ENCODE measurements at regions not wholly inside any gene's neighbourhood (a gene's known extent, or its start where the extent isn't known, plus 50 kb on each side); places are given as distances from the start of the nearest gene placed in this dataset.

GRCh38 chr11:96885912-96886311, 496.1 kb downstream of the JRKL start:
- no peak overlapping the region for H3K4me3 Mint-ChIP-seq (ENCODE audit: unreplicated experiment)
- H3K27ac Mint-ChIP-seq (ENCODE audit: unreplicated experiment), result no peak overlapping the region
- no peaks in the 10 kb centered on the region for H3K27me3 Mint-ChIP-seq (ENCODE audit: unreplicated experiment)
- no peak for TF ChIP-seq CTCF (IDR thresholded peaks at IDR 0.05; ENCODE audit: unreplicated experiment)
- no peaks in the 10 kb centered on the region for H3K4me1 Mint-ChIP-seq (ENCODE audit: unreplicated experiment)
- no peaks in the 10 kb centered on the region for H3K9me3 Mint-ChIP-seq (ENCODE audit: unreplicated experiment)
- DNase-seq (ENCODE audit: low spot score), result no peak
- H3K36me3 Mint-ChIP-seq (ENCODE audit: low read depth, unreplicated experiment), result no peaks in the 10 kb centered on the region

- H3K27me3 Mint-ChIP-seq (ENCODE audit: unreplicated experiment), result peaks cover 1% of the 10 kb centered on the region
Observed at GRCh38 chr11:96893988-96894387, 504.2 kb downstream of the JRKL start.

GRCh38 chr11:96894587-96894986, 504.8 kb downstream of the JRKL start:
- no peak for TF ChIP-seq CTCF (IDR thresholded peaks at IDR 0.05; ENCODE audit: unreplicated experiment)
- no peak overlapping the region for H3K27ac Mint-ChIP-seq (ENCODE audit: unreplicated experiment)
- peaks cover 7% of the 10 kb centered on the region for H3K4me1 Mint-ChIP-seq (ENCODE audit: unreplicated experiment)
- no peak overlapping the region for H3K4me3 Mint-ChIP-seq (ENCODE audit: unreplicated experiment)
- H3K9me3 Mint-ChIP-seq (ENCODE audit: unreplicated experiment), result no peaks in the 10 kb centered on the region
- peaks cover 1% of the 10 kb centered on the region for H3K27me3 Mint-ChIP-seq (ENCODE audit: unreplicated experiment)
- H3K36me3 Mint-ChIP-seq (ENCODE audit: low read depth, unreplicated experiment), result no peaks in the 10 kb centered on the region
- DNase-seq (ENCODE audit: low spot score), result no peak

More at GRCh38 chr11:96893988-96894387, 504.2 kb downstream of the JRKL start:
- H3K27ac Mint-ChIP-seq (ENCODE audit: unreplicated experiment), result no peak overlapping the region
- no peak for DNase-seq (ENCODE audit: low spot score)
- no peaks in the 10 kb centered on the region for H3K9me3 Mint-ChIP-seq (ENCODE audit: unreplicated experiment)
- H3K4me3 Mint-ChIP-seq (ENCODE audit: unreplicated experiment), result no peak overlapping the region
- H3K36me3 Mint-ChIP-seq (ENCODE audit: low read depth, unreplicated experiment), result no peaks in the 10 kb centered on the region
- H3K4me1 Mint-ChIP-seq (ENCODE audit: unreplicated experiment), result peaks cover 7% of the 10 kb centered on the region
- TF ChIP-seq CTCF (IDR thresholded peaks at IDR 0.05; ENCODE audit: unreplicated experiment), result no peak

GRCh38 chr11:96899971-96900370, 510.2 kb downstream of the JRKL start:
- Mint-ChIP-seq H3K9me3 (ENCODE audit: unreplicated experiment) (no peaks in the 10 kb centered on the region), H3K4me3 (ENCODE audit: unreplicated experiment) (no peak overlapping the region), H3K36me3 (ENCODE audit: low read depth, unreplicated experiment) (no peaks in the 10 kb centered on the region), H3K4me1 (ENCODE audit: unreplicated experiment) (no peaks in the 10 kb centered on the region), H3K27ac (ENCODE audit: unreplicated experiment) (no peak overlapping the region), H3K27me3 (ENCODE audit: unreplicated experiment) (peaks cover 1% of the 10 kb centered on the region)
- no peak for DNase-seq (ENCODE audit: low spot score)
- TF ChIP-seq CTCF (IDR thresholded peaks at IDR 0.05; ENCODE audit: unreplicated experiment), result no peak

GRCh38 chr11:96905143-96905542, 515.3 kb downstream of the JRKL start:
- no peak overlapping the region for H3K4me3 Mint-ChIP-seq (ENCODE audit: unreplicated experiment)
- H3K36me3 Mint-ChIP-seq (ENCODE audit: low read depth, unreplicated experiment), result no peaks in the 10 kb centered on the region
- no peaks in the 10 kb centered on the region for H3K4me1 Mint-ChIP-seq (ENCODE audit: unreplicated experiment)
- no peaks in the 10 kb centered on the region for H3K9me3 Mint-ChIP-seq (ENCODE audit: unreplicated experiment)
- H3K27ac Mint-ChIP-seq (ENCODE audit: unreplicated experiment), result no peak overlapping the region
- DNase-seq (ENCODE audit: low spot score), result no peak
- peaks cover 1% of the 10 kb centered on the region for H3K27me3 Mint-ChIP-seq (ENCODE audit: unreplicated experiment)
- TF ChIP-seq CTCF (IDR thresholded peaks at IDR 0.05; ENCODE audit: unreplicated experiment), result no peak
